MCF 10A (cell line): ENCODE measurements at regions not wholly inside any gene's neighbourhood (a gene's known extent, or its start where the extent isn't known, plus 50 kb on each side); places are given as distances from the start of the nearest gene placed in this dataset.

Experiments
- BruUV-seq: library from RNA; stranded (reverse); fragments of 400-500 nt; replicated peaks from 2 replicates; lab custom pipeline; 2021; lab: Mats Ljungman, UMichigan
- CTCF ChIA-PET: fragments of 300-600 bp; sonication (Branson Sonifier 250); formaldehyde crosslinking; extraction: SDS; loops from one replicate; lab custom pipeline; 2021; ENCODE audit warnings: antibody characterized with exemption, inconsistent platforms; lab: Yijun Ruan, JAX
- POLR2A ChIA-PET: fragments of 300-600, 350-650 bp; sonication (Branson Sonifier 250); formaldehyde crosslinking; extraction: SDS; loops from one replicate; lab custom pipeline; 2020; ENCODE audit warnings: antibody characterized with exemption, inconsistent platforms; lab: Yijun Ruan, JAX
- DNase-seq: peaks from one replicate; pipeline ENCODE4 v3.0.0-alpha.2; 2018; ENCODE audit not compliant: unreplicated experiment
- H3K27ac Mint-ChIP-seq: one replicate; pipeline ENCODE4 v1.8.0; 2022; ENCODE audit warnings: mild to moderate bottlenecking, low read depth, mixed read lengths; ENCODE audit not compliant: unreplicated experiment
- H3K27me3 Mint-ChIP-seq: one replicate; pipeline ENCODE4 v1.8.0; 2022; ENCODE audit warnings: mixed read lengths; ENCODE audit not compliant: insufficient read depth, unreplicated experiment
- H3K36me3 Mint-ChIP-seq: one replicate; pipeline ENCODE4 v1.8.0; 2022; ENCODE audit warnings: mild to moderate bottlenecking, moderate library complexity, mixed read lengths; ENCODE audit not compliant: insufficient read depth, unreplicated experiment
- H3K4me1 Mint-ChIP-seq: one replicate; pipeline ENCODE4 v1.8.0; 2022; ENCODE audit warnings: mixed read lengths; ENCODE audit not compliant: insufficient read depth, unreplicated experiment
- H3K4me3 Mint-ChIP-seq: one replicate; pipeline ENCODE4 v1.8.0; 2022; ENCODE audit warnings: mild to moderate bottlenecking, moderate library complexity, mixed read lengths; ENCODE audit not compliant: unreplicated experiment
- H3K9me3 Mint-ChIP-seq: one replicate; pipeline ENCODE4 v1.8.0; 2022; ENCODE audit warnings: mixed read lengths; ENCODE audit not compliant: unreplicated experiment
- CTCF ChIP-seq: fragments of 200-600 bp; IDR thresholded peaks from one replicate; pipeline ENCODE4 v1.8.0; 2022; ENCODE audit warnings: antibody characterized with exemption, mild to moderate bottlenecking; ENCODE audit not compliant: unreplicated experiment
- intact Hi-C: fragments of 100-400 bp; cut with micrococcal nuclease; formaldehyde crosslinking; loops from 2 replicates; pipeline ENCODE4 v1.14.1; 2022

- Mint-ChIP-seq H3K27ac (no peak overlapping the region), H3K9me3 (no peaks in the 10 kb centered on the region), H3K4me1 (no peaks in the 10 kb centered on the region), H3K27me3 (peaks cover 30% of the 10 kb centered on the region), H3K36me3 (no peaks in the 10 kb centered on the region), H3K4me3 (no peak overlapping the region)
- DNase-seq, result peak; percentile 4
- CTCF ChIA-PET, result no interaction called here
- intact Hi-C loops, result no loop called here
- POLR2A ChIA-PET, result no interaction called here
- no TSS peak for BruUV-seq
- no peak for TF ChIP-seq CTCF
Measured at GRCh38 chrX:36787752-36788151, 220.4 kb upstream of the FAM47C start.

- ChIA-PET POLR2A (no interaction called here), CTCF (no interaction called here)
- Mint-ChIP-seq H3K4me3 (no peak overlapping the region), H3K4me1 (no peaks in the 10 kb centered on the region), H3K9me3 (no peaks in the 10 kb centered on the region), H3K27me3 (no peaks in the 10 kb centered on the region), H3K27ac (no peak overlapping the region), H3K36me3 (no peaks in the 10 kb centered on the region)
- DNase-seq, result no peak
- intact Hi-C loops, result no loop called here
- no peak for TF ChIP-seq CTCF
- BruUV-seq, result no TSS peak
Measured at GRCh38 chrX:36803151-36803550, 205.0 kb upstream of the FAM47C start.

- no peak overlapping the region for H3K27ac Mint-ChIP-seq
- no peaks in the 10 kb centered on the region for H3K9me3 Mint-ChIP-seq
- ChIA-PET CTCF (no interaction called here), POLR2A (no interaction called here)
- no peaks in the 10 kb centered on the region for H3K4me1 Mint-ChIP-seq
- no peaks in the 10 kb centered on the region for H3K36me3 Mint-ChIP-seq
- no TSS peak for BruUV-seq
- no peak overlapping the region for H3K4me3 Mint-ChIP-seq
- no peaks in the 10 kb centered on the region for H3K27me3 Mint-ChIP-seq
- no peak for DNase-seq
- intact Hi-C loops, result no loop called here
- no peak for TF ChIP-seq CTCF
Measured at GRCh38 chrX:36804066-36804465, 204.1 kb upstream of the FAM47C start.

- H3K36me3 Mint-ChIP-seq, result no peaks in the 10 kb centered on the region
- peaks cover 16% of the 10 kb centered on the region for H3K27me3 Mint-ChIP-seq
- ChIA-PET CTCF (no interaction called here), POLR2A (interaction anchor here (1.0 kb wide), 1 partner anchor 11 kb away, joined by 4 read pairs; no protein-coding TSS in a partner anchor)
- no peak overlapping the region for H3K27ac Mint-ChIP-seq
- no peak for DNase-seq
- TF ChIP-seq CTCF, result no peak
- H3K9me3 Mint-ChIP-seq, result no peaks in the 10 kb centered on the region
- intact Hi-C loops, result no loop called here
- BruUV-seq, result no TSS peak
- H3K4me1 Mint-ChIP-seq, result no peaks in the 10 kb centered on the region
- H3K4me3 Mint-ChIP-seq, result no peak overlapping the region
Measured at GRCh38 chrX:36844857-36845256, 163.3 kb upstream of the FAM47C start.
